ENCODE measurements at regions not wholly inside any gene's neighbourhood (a gene's known extent, or its start where the extent isn't known, plus 50 kb on each side); places are given as distances from the start of the nearest gene placed in this dataset.

DNA sequence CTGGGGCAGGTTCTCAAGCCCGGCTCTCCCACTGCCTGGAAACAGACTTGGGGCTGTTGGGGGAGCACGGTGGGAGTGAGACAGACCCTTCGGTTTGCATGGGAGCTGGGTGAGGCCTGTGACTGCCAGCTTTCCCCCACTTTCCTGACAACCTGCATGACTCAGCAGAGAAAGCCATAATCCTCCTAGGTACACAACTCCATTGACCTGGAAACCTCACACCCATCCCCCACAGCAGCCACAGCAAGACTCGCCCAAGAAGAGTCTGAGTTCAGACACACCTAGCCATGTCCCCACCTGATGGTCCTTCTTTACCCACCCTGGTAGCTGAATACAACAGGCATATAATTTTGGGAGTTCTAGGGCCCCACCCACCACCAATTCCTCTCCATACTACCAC is 57.6 kb upstream of the UBQLN2 start:
- no peak overlapping the region; the same call in 1 of the 2 replicates for H3K4me3 ChIP-seq (ENCODE audit: low read length)
- ATAC-seq (peak; percentile 8; the same call in 1 of the 2 replicates), DNase-seq (peak; percentile 68)
- no TSS peak for BruUV-seq (replicated peaks)
- no peaks in the 10 kb centered on the region for H3F3A ChIP-seq (ENCODE audit: low read length, unreplicated experiment)
- intact Hi-C loops (cut with micrococcal nuclease) = loop anchor here (2.0 to 10.0 kb wide), 2 partner anchors 57 to 219 kb away; partner anchors contain the start of genes NBDY and UBQLN2
- no peaks in the 10 kb centered on the region for H3K9me3 ChIP-seq (ENCODE audit: low read length)
- ChIA-PET POLR2A (ENCODE audit: unreplicated experiment) (no interaction called here), CTCF (no interaction called here)
- H4K20me1 ChIP-seq (ENCODE audit: low read length) = no peaks in the 10 kb centered on the region
- H3K4me2 ChIP-seq (ENCODE audit: low read length) = peak overlapping the region; percentile 72
- H3K9me2 ChIP-seq (replicated peaks; ENCODE audit: low read length) = no peaks in the 10 kb centered on the region
- peaks cover 39% of the 10 kb centered on the region for H3K4me1 ChIP-seq (ENCODE audit: insufficient read depth, low read length)
- H2AFZ ChIP-seq (ENCODE audit: low read length) = peak overlapping the region; percentile 68
- no peak for TF ChIP-seq EZH2 (IDR thresholded peaks at IDR 0.05; ENCODE audit: low read length, unreplicated experiment)
- TF ChIP-seq, protein P1, sequence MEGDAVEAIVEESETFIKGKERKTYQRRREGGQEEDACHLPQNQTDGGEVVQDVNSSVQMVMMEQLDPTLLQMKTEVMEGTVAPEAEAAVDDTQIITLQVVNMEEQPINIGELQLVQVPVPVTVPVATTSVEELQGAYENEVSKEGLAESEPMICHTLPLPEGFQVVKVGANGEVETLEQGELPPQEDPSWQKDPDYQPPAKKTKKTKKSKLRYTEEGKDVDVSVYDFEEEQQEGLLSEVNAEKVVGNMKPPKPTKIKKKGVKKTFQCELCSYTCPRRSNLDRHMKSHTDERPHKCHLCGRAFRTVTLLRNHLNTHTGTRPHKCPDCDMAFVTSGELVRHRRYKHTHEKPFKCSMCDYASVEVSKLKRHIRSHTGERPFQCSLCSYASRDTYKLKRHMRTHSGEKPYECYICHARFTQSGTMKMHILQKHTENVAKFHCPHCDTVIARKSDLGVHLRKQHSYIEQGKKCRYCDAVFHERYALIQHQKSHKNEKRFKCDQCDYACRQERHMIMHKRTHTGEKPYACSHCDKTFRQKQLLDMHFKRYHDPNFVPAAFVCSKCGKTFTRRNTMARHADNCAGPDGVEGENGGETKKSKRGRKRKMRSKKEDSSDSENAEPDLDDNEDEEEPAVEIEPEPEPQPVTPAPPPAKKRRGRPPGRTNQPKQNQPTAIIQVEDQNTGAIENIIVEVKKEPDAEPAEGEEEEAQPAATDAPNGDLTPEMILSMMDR (conservative IDR thresholded peaks at IDR 0.05; ENCODE audit: low read depth, low read length) = no peak
- TF ChIP-seq EZH2phosphoT487 (IDR thresholded peaks at IDR 0.05; ENCODE audit: borderline replicate concordance, low read length) = no peak
- H3K9ac ChIP-seq (ENCODE audit: low read length) = peak overlapping the region; percentile 74
- H3K36me3 ChIP-seq (ENCODE audit: low read depth, low read length) = no peaks in the 10 kb centered on the region
- peak overlapping the region; percentile 98 for H3K27ac ChIP-seq (ENCODE audit: low read length)
- H3K79me2 ChIP-seq (ENCODE audit: low read length) = no peaks in the 10 kb centered on the region
- H3K27me3 ChIP-seq (ENCODE audit: low read length) = no peaks in the 10 kb centered on the region

All from PC-3 (cell line).